HG03460 (cell line): ENCODE measurements at regions not wholly inside any gene's neighbourhood (a gene's known extent, or its start where the extent isn't known, plus 50 kb on each side); places are given as distances from the start of the nearest gene placed in this dataset.
"Not testable (repeated sequence)": the region's sequence is repeated elsewhere in the genome, so short reads cannot be mapped to it uniquely, and the experiment has no call there.

ENCODE experiments used
- ATAC-seq: cut with Tn5 transposase; IDR thresholded peaks from one replicate; pipeline ENCODE4 v1.9.1; 2021; ENCODE audit not compliant: unreplicated experiment

- no peak for ATAC-seq
Measured at GRCh38 chr10:128178302-128178958, 52.2 kb upstream of the MKI67 start.

- peak; percentile 67 for ATAC-seq
Measured at GRCh38 chr10:128180843-128181242, 54.6 kb upstream of the MKI67 start.

GRCh38 chr10:128185627-128186026 lies 59.4 kb upstream of the MKI67 start:
- no peak for ATAC-seq

GRCh38 chr10:128186959-128187787 lies 61.0 kb upstream of the MKI67 start:
- no peak for ATAC-seq

- no peak for ATAC-seq
Measured at GRCh38 chr10:128187788-128188185, 61.6 kb upstream of the MKI67 start.

- ATAC-seq, result no peak
Measured at GRCh38 chr10:128189176-128189575, 63.0 kb upstream of the MKI67 start.

GRCh38 chr10:128191847-128192246 lies 65.6 kb upstream of the MKI67 start:
- no peak for ATAC-seq

- ATAC-seq, result not testable (repeated sequence)
Measured at GRCh38 chr10:128201826-128202225, 75.6 kb upstream of the MKI67 start.

- no peak for ATAC-seq
Measured at GRCh38 chr10:128203028-128203427, 76.8 kb upstream of the MKI67 start.

- ATAC-seq, result not testable (repeated sequence)
Measured at GRCh38 chr10:128205591-128205990, 79.4 kb upstream of the MKI67 start.

- ATAC-seq, result no peak
Measured at GRCh38 chr10:128206676-128207075, 80.5 kb upstream of the MKI67 start.

- ATAC-seq, result no peak
Measured at GRCh38 chr10:128209862-128210214, 83.6 kb upstream of the MKI67 start.

GRCh38 chr10:128210215-128211063 lies 84.2 kb upstream of the MKI67 start:
- ATAC-seq, result peak; percentile 40

GRCh38 chr10:128211064-128211504 lies 84.9 kb upstream of the MKI67 start:
- ATAC-seq, result no peak

- ATAC-seq, result peak; percentile 92
Measured at GRCh38 chr10:128211953-128212727, 85.9 kb upstream of the MKI67 start.

GRCh38 chr10:128213156-128213555 lies 86.9 kb upstream of the MKI67 start:
- no peak for ATAC-seq

GRCh38 chr10:128215733-128216132 lies 89.5 kb upstream of the MKI67 start:
- ATAC-seq, result no peak

GRCh38 chr10:128217136-128217535 lies 90.9 kb upstream of the MKI67 start:
- ATAC-seq, result no peak

- no peak for ATAC-seq
Measured at GRCh38 chr10:128218161-128218560, 91.9 kb upstream of the MKI67 start.

GRCh38 chr10:128219295-128219694 lies 93.1 kb upstream of the MKI67 start:
- no peak for ATAC-seq

GRCh38 chr10:128220021-128220420 lies 93.8 kb upstream of the MKI67 start:
- no peak for ATAC-seq
